ENCODE measurements at regions not wholly inside any gene's neighbourhood (a gene's known extent, or its start where the extent isn't known, plus 50 kb on each side); places are given as distances from the start of the nearest gene placed in this dataset.
"Not testable (repeated sequence)": the region's sequence is repeated elsewhere in the genome, so short reads cannot be mapped to it uniquely, and the experiment has no call there.

DNA sequence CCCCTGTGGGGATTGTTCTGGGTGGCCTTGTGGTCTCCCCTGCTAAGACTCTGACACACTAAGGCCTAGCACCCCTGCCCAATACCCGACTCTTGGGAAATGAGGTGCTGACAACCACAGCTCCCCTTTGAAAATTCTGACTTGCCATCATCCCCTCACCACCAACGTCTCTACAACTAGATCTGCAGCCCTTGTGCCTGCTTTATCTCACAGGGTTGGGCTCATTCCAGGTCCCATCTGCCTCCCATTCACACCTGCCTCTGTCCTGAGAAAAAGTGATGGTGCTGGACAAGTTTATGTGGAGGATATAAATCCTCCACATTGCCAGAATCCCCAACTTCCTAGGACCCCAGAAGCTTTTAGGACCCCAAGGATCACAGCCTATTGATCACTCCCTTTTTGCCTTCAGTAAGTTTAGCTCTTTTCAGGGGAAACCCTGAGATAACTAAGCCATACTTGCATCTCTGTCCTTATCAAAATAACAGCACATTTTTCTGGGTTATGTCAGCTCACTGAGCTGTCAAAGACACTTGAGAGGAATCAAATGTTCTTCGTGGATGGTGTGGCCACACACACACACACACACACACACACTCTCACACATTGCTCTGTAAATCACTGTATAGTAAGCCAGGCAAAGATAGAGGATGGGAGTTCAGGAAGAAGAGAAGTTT, 136.8 kb upstream of the CES5A start:
- DNase-seq, result no peak

DNA sequence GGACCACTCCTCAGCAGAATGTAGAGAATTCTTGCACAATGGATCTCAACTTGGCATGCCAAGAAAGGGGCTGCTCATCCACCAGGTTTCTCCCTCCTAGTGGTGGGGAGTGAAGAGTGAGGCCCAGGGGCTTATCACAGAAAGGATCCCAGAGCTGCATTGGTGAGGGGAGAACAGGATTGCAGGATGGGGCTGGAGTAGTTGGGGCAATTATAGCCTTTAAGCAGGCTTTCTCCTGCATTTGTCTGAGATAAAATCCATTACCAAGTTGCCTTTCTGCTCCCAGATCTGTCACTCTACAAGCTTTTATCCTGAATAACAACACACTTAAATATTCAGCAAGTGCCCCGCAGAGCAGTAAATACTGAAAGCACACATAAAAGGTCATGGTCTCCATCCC, 130.8 kb upstream of the CES5A start:
- DNase-seq, result no peak

DNA sequence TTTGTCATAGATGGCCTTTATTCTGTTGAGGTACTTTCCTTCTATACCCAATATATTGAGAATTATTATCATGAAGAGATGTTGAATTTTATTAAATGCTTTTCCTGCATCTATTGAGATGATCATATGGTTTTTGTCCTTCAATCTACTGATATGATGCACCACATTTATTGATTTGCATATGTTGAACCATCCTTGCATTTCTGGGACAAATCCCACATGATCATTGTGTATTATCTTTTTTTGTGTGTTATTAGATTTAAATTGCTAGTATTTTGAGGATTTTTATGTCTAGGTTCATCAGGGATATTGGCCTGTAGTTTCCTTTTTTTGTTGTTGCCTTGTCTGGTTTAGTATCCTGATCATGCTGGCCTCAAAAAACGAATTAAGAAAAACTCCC, 124.5 kb upstream of the CES5A start:
- DNase-seq, result no peak

DNA sequence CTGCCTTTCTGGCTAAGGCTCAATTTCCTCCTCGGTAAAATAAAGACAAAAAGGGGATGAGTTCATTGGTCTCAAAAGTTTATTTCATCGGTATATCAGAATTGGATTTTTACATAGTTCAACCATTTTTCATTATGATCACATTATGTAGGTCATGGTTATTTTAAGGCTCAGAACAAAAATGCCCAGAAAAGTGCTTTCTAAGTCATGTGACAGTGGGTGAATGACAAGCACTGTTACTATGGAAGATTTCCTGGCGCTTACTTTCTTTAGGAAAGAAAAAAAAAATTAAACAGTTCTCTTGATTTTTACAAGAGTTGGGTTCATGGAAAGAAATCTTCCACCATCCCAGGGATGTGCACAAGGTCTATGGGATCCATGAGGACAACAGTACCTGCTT, 117.9 kb upstream of the CES5A start:
- no peak for DNase-seq

DNA sequence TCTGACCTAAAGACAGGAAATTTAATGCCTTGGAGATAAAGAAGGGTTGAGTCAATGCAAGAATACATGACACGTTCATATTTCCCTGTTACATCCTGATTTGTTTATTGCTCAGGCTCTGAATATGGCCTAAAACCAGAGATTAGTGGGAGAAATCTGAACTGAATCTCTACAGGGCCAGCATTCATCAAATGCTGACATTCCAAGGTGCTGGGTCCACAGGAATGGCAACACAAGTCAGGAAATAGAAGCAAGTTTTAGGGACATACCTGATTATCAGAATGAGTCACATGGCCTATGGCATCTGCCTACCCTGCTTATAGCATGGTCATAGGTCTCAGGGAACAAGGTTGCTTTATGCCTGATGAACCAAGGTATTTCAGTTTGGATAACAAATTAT, 117.4 kb upstream of the CES5A start:
- DNase-seq, result no peak

DNA sequence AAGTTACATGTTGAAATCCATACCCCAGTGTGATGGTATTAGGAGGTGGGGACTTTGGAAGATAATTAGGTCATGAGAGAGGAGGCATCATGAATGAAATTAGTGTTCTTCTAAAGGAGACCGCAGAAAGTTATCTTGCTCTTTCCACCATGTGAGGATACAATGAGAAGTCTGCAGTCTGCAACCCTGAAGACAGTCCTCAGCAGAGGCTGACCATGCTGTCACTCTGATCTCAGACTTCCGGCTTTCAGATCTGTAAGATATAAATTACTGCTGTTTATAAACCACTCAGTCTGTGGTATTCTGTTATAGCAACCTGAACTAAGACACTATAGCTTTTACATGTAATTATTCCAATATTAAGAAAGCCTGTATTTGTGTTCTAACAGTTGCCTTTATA, 116.7 kb upstream of the CES5A start:
- DNase-seq, result no peak

DNA sequence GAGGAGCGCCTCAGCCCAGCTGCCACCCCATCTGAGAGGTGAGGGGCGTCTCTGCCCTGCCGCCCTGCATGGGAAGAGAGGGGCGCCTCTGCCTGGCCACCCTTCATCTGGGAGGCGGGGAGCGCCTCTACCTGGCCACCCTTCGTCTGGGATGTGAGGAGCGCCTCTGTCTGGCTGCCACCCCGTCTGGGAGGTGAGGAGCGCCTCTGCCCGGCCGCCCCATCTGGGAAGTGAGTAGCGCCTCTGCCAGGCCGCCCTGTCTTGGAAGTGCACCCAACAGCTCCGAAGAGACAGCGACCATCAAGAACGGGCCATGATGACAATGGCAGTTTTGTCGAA, 114.4 kb upstream of the CES5A start:
- DNase-seq, result no peak

DNA sequence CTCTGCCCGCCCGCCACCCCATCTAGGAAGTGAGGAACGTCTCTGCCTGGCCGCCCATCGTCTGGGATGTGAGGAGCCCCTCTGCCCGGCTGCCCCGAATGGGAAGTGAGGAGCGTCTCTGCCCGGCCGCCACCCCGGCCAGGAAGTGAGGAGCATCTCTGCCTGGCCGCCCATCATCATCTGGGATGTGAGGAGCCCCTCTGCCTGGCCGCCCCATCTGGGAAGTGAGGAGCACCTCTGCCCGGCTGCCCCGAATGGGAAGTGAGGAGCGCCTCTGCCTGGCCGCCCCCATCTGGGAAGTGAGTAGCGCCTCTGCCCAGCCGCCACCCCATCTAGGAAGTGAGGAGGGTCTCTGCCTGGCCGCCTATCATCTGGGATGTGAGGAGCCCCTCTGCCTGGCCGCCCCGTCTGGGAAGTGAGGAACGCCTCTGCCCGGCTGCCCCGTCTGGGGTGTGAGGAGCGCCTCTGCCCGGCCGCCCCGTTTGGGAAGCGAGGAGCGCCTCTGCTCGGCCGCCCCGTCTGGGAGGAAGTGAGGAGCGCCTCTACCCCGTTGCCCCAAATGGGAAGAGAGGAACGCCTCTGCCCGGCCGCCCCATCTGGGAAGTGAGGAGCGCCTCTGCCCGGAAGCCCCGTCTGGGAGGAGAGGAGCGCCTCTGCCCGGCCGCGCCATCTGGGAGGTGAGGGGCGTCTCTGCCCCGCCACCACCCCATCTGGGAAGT, 113.8 kb upstream of the CES5A start:
- DNase-seq, result not testable (repeated sequence)

DNA sequence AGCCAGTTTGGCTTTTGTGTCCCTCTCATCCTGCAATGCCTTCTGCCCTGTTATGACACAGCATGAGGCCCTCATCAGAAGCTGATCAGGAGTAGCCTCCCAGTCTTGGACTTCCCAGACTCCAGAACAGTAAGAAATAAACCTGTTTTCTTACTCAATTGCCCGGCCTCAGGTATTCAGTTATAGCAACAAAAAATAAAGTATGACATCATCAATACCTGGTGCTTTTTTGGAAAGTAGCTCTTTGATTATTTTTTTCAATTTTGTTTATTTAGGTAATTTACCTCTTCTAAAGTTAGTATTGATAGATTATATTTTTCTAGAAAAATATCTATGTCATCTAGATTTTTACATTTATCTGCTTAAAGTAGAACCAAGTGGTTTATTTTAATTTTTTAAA, 112.8 kb upstream of the CES5A start:
- no peak for DNase-seq

DNA sequence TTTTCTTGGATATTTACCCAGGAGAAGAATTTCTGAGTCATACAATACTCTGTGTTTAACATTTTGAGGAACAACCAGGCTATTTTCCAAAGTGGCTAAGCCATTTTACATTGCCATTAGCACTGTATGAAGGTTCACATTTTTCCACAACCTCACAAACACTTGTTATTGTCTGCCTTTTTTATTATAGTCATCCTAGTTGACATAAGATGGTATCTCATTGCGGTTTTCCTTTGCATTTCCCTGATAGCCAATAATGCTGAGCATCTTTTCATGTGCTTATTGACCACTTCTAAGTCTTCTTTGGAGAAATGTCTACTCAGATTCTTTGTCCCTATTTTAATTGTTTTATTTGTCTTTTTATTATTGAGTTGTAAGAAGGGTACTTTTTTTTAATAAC, 107.4 kb upstream of the CES5A start:
- DNase-seq, result no peak

DNA sequence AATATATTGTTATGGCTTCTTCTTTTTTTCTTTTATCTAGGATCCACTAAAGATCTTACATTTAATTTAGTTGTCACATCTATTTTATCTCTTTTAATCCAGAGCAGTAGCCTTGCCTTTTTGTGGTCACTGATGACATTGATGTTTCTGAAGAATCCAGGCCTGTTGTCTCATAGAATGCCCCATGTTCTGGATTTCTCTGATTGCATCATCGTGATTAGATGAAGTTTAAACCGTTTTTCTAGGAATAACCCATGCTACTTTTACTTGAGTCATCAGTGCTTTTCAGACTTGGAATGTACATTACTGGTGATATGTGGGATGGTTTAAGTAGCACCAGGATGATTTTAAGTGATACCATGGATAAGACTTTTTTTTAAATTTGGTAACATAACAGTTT, 106.4 kb upstream of the CES5A start:
- DNase-seq, result no peak

DNA sequence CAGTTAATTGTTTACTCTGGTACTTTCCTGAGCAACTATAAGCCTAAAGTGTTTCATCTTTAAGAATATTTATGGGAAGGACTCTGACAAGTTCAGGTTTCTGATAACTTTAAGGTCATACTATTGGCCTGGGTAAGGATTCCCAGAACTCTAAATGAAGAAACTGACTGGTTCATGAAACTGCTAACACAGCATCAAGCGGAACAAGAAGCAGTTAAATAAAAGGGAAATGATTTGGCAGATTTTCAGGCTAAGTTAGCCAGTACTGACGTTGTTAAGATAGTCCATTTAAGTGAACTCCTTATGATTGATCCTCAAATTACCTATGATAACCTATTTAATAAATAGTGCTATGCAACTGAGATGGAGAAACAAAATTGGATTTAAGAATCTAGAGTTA, 101.6 kb upstream of the CES5A start:
- no peak for DNase-seq

DNA sequence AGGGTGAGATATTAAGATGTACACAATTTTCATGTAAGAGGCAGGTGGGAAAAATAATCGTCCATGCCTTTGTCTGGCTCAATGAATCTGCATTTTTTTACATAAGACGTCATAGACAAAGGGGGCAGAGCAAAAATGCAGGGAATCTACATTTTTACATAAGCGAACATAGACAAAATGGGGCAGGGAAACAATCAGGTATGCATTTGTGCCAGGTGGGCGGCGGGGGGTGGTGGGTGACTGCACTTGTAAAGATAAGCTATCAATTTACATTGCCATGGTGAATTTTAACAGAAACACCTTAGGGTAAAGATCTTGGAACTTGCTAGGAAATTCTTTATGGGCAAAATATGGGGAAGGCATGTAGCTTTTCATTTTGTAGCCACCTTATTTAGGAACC, 96.3 kb upstream of the CES5A start:
- no peak for DNase-seq

DNA sequence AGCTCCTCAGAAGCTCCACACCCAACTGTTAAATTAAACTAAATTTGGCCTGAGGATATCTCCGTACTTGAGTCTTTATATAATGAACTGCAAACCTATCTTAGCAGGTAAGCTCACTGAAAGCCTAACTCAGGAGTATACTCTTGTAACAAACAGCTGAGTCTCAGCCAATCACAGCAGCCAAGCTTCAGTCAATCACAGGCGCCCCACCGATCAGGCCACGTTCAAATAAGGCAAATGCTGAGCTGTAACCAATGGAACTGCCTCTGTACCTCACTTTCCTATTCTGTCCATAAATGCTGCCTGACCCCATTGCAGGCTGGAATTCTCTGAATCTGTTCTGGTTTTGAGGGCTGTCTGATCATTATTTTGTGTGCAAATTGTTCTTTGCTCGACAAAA, 93.0 kb upstream of the CES5A start:
- DNase-seq, result no peak

DNA sequence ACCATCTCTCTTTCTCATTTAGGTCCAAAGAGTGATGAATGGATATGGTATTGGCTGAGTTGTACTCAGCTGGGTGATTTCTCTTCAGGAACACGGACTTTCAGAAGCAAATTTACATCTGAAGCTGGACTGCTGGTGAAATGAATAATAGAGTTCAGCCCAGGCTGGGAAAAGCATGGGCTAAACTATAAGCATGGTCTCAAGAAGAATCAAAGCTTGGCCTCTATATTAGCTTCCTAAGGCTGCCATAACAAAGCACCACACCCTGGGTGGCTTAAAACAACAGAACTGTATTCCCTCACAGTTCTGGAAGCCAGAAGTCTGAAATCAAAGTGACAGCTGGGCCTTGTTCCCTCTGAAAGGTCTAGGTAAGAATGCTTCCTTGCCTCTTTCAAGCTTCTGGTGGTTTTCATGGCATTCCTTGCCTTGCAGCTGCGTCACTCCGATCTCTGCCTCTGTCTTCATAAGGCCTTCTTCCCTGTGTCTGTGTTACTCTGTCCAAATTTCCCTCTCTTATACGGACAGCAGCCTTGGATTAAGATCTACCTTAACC, 89.8 kb upstream of the CES5A start:
- DNase-seq, result no peak

DNA sequence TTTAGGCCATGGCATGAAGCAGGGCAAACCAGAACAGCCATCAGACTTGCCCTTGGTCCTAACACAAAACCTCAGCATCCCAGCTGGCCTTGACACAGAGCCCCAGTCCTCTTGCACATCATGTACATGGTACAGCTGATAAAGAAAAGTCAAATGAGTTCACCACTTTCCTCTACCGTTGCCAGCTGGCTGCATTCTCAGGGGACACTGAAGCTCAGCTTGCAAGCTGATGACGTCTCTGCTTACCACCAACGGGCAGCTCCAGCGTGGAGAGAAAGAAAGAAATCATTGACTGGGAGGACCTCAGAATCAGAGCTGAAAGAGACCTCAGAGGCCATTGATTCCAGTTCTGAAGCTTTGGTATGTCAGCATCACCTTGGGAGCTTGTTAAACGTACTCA, 80.7 kb upstream of the CES5A start:
- DNase-seq, result no peak

DNA sequence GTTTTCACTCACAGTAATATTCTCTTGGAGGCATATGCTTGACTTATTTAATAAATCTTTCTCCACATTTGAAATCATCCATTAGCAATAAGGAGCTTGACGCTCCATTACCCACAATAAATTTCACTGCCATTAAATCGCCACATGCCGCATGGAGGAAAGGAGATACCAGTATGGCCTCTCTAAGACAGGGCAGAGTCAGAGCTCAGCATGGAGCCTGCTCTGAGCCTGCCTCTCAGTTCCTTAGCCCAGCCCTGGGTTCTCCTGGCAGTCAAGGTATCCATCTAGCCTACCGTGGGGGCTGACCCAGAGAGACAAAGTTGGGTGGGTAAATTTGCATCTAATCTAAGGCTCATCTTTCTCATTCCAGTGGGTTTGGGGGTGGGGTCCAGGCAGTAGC, 80.3 kb upstream of the CES5A start:
- DNase-seq, result no peak

DNA sequence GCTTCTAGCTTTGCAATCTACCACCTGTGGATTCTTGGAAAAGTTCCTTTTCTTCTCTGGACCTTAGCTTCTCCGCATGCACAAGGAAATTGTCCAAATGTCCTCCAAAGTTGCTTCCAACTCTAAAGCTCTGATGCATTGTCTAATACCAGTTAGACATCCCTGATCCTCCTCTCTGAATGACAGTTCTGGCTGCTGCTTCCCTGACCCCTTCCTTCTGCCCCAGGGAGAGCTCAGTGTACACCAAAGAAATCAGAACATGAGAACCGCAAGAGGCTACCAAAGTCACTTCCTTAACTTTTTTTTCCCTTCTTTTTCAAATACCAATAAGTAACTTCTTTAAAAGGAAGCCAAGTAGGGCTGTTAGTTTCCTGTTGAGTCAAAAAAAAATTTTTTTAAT, 79.7 kb upstream of the CES5A start:
- no peak for DNase-seq

DNA sequence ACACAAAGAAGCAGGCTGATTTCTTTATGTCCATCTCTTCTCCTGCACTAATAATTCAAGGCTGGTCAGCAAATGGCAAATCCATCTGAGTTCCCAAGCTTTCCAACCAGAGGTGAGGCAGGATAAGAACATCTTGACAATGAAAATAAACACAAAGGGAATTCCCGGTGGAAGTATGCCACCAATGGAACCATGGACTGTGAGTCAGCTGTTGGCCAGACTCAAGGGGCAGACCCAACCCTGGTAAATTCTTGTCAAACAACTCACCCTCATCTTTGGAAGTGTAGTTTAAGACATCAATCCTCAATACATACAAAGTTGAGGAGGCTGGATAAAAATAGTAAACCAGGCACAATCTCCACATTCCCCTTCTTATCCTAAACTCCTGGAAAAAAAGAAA, 74.3 kb upstream of the CES5A start:
- no peak for DNase-seq

DNA sequence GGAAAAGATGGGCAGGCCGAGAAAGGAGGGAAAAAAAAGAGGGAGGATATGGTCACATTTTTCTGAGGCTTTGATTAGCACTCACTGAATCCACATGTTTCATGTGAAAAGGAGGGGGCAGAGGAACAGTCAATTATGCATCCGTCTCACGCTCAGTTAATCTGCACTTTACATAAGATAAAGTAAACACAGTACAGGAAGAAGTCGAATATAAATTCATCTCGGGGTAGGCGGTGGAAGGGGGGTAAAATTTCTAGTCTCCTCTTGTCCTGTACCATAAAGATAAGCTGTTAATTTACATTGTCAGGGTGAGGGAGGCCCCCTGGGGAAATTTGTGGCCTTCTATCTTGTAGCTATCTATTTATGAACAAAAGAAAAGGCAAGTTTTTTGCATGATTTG, 73.1 kb upstream of the CES5A start:
- DNase-seq, result no peak

DNA sequence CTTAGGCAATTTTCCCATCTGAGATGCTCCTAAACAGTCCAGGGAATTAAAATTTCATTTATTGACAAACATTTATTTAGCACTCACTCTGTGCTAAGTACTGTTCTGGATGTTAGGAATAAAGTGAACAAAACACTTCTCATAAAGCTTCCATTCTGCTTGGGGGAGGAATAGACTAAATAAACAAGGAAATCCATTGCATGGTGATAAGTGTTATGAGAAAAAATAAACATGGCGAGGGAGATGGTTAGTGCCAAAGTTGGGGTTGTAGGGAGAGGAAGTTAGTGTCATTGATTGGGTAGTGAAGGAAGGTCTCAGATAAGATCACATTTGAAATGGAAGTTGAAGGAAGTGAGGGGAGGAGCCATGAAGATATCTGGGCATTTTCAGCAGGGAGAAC, 72.2 kb upstream of the CES5A start:
- DNase-seq, result no peak

DNA sequence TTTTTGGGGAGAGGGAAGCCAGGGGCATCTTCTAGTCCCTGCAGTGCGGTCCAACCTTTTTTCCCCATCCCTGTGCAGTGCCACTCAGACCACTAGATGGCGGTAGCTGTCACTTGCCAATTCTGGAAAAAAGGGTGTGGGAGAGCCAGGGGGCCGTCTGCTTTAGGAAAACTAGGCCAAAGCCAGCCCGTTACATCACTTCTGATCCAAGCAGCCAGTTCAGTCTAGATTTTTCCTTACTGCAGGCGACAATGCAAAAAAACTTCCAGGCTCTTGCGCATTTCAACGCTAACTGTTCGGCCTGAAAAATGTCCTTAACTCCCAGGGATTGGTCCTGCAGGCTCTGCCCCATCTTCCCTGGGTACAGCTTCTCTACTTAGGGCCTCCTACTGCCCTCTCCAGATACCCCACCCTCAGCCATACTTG, 69.2 kb upstream of the CES5A start:
- DNase-seq, result peak; percentile 44

DNA sequence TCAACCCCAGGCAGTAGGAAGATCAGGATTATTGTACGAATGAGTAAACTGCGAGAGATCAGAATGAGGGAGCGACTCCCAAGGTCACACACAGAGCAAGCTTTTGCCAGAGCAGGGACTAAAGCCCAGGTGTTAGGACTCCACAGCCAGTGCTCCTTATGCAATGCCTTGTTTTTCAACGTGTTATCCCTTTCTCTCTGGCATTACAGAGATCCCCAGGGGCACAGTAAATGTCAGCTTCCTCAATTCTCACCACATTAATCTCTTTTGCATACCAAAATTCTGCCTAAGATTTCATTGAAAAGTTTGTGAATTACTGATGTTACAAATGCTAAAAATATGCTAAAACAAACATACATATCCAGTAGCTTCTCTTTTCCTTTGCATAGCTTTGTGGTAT, 68.1 kb upstream of the CES5A start:
- no peak for DNase-seq

DNA sequence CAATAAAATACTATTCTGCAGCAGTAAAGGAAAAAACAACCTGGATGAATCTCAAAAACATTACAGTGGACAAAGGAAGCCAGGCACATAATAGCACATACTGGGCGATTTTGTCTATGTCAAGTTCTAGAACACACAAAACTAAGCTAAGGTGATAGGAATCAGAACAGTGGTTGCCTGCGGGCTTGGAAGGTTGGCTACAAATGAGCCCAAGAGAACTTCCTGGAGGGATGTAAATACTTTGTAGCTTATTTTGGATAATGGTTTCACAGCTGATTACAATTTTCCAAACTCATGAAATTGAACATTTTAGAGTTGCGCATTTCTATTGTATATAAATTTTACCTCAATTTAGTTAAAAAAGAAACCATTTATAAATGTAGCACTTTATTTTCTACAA, 67.6 kb upstream of the CES5A start:
- no peak for DNase-seq

DNA sequence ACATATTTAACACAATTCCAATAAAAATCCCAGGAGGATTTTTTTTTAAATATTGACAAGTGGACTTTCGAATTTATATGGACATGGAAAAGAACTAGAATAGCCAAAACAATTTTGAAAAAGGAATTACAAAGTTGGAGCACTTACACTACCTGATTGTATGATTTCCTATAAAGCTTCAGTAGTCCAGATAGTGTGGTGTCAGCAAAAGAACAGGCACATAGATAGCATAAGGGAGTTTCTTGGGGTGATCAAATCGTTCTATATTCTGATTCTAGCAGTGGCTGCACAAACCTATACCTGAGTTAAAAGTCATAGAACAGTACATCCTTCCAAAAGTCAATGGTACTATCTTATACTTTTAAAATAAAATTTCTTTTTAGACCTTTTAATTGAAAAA, 66.4 kb upstream of the CES5A start:
- no peak for DNase-seq

All from activated CD4-positive, alpha-beta T cell treated with anti-CD3 and anti-CD28 coated beads, Interleukin-2, amount 50 U/mL, for 1 hour (primary cell).